ENCODE measurements at regions not wholly inside any gene's neighbourhood (a gene's known extent, or its start where the extent isn't known, plus 50 kb on each side); places are given as distances from the start of the nearest gene placed in this dataset.

- no peak overlapping the region for H3K4me3 ChIP-seq
- intact Hi-C loops (cut with DNase I), result no loop called here
- no peak for TF ChIP-seq CTCF (IDR thresholded peaks at IDR 0.05)
- H3K27ac ChIP-seq, result no peak overlapping the region
- no peaks in the 10 kb centered on the region for H3K9me3 ChIP-seq
- no peak for DNase-seq (ENCODE audit: extremely low spot score in 2 of 2)
- no peaks in the 10 kb centered on the region for H3K36me3 ChIP-seq
- no peaks in the 10 kb centered on the region for H3K27me3 ChIP-seq
- no peaks in the 10 kb centered on the region for H3K4me1 ChIP-seq
Measured at GRCh38 chr14:100643426-100643825, 56.2 kb upstream of the BEGAIN start.

- Histone ChIP-seq H3K4me1 (peaks cover 5% of the 10 kb centered on the region), H3K9me3 (no peaks in the 10 kb centered on the region), H3K4me3 (no peak overlapping the region), H3K27ac (no peak overlapping the region), H3K27me3 (no peaks in the 10 kb centered on the region), H3K36me3 (no peaks in the 10 kb centered on the region)
- intact Hi-C loops (cut with DNase I), result no loop called here
- DNase-seq (ENCODE audit: extremely low spot score in 2 of 2), result no peak
- no peak for TF ChIP-seq POLR2AphosphoS5 (IDR thresholded peaks at IDR 0.05; ENCODE audit: insufficient read depth in 1 of 2, low read depth in 1 of 2)
- TF ChIP-seq POLR2A (IDR thresholded peaks at IDR 0.05), result no peak
- TF ChIP-seq CTCF (IDR thresholded peaks at IDR 0.05), result no peak
Measured at GRCh38 chr14:100644383-100644782, 57.2 kb upstream of the BEGAIN start.

- Histone ChIP-seq H3K4me3 (no peak overlapping the region), H3K27me3 (no peaks in the 10 kb centered on the region), H3K27ac (no peak overlapping the region), H3K9me3 (no peaks in the 10 kb centered on the region), H3K36me3 (no peaks in the 10 kb centered on the region), H3K4me1 (peaks cover 5% of the 10 kb centered on the region)
- intact Hi-C loops (cut with DNase I), result loop anchor here (5.0 kb wide), 1 partner anchor 257 kb away; no protein-coding TSS in a partner anchor
- DNase-seq (ENCODE audit: extremely low spot score in 2 of 2), result no peak
- TF ChIP-seq POLR2A (IDR thresholded peaks at IDR 0.05), result no peak
Measured at GRCh38 chr14:100644784-100645183, 57.6 kb upstream of the BEGAIN start.

GRCh38 chr14:100645196-100645981 lies 58.2 kb upstream of the BEGAIN start:
- H3K27ac ChIP-seq, result no peak overlapping the region
- H3K4me1 ChIP-seq, result peaks cover 5% of the 10 kb centered on the region
- H3K36me3 ChIP-seq, result no peaks in the 10 kb centered on the region
- DNase-seq (ENCODE audit: extremely low spot score in 2 of 2), result no peak
- H3K4me3 ChIP-seq, result no peak overlapping the region
- no peaks in the 10 kb centered on the region for H3K27me3 ChIP-seq
- intact Hi-C loops (cut with DNase I), result loop anchor here (5.0 kb wide), 1 partner anchor 258 kb away; no protein-coding TSS in a partner anchor
- H3K9me3 ChIP-seq, result no peaks in the 10 kb centered on the region
- TF ChIP-seq POLR2AphosphoS5 (IDR thresholded peaks at IDR 0.05; ENCODE audit: insufficient read depth in 1 of 2, low read depth in 1 of 2) (no peak), CTCF (IDR thresholded peaks at IDR 0.05) (peak; percentile 61 to 67 (median 62)), POLR2A (IDR thresholded peaks at IDR 0.05) (no peak)

GRCh38 chr14:100645982-100646314 lies 58.7 kb upstream of the BEGAIN start:
- H3K36me3 ChIP-seq, result no peaks in the 10 kb centered on the region
- peaks cover 5% of the 10 kb centered on the region for H3K4me1 ChIP-seq
- intact Hi-C loops (cut with DNase I), result loop anchor here (5.0 kb wide), 1 partner anchor 259 kb away; no protein-coding TSS in a partner anchor
- no peak overlapping the region for H3K27ac ChIP-seq
- H3K9me3 ChIP-seq, result no peaks in the 10 kb centered on the region
- DNase-seq (ENCODE audit: extremely low spot score in 2 of 2), result no peak
- no peak for TF ChIP-seq POLR2A (IDR thresholded peaks at IDR 0.05)
- TF ChIP-seq POLR2AphosphoS5 (IDR thresholded peaks at IDR 0.05; ENCODE audit: insufficient read depth in 1 of 2, low read depth in 1 of 2), result no peak
- no peak for TF ChIP-seq CTCF (IDR thresholded peaks at IDR 0.05)
- H3K27me3 ChIP-seq, result no peaks in the 10 kb centered on the region
- H3K4me3 ChIP-seq, result no peak overlapping the region

Measured in vagina (tissue), 2 donors.